Cerebellar nuclear complex (tissue), 1 donor: ENCODE measurements at regions not wholly inside any gene's neighbourhood (a gene's known extent, or its start where the extent isn't known, plus 50 kb on each side); places are given as distances from the start of the nearest gene placed in this dataset.

Source experiments
- DNase-seq, 2 experiments: peaks; one replicate each; lab custom pipeline; 2025; lab: John Stamatoyannopoulos, UW

DNA sequence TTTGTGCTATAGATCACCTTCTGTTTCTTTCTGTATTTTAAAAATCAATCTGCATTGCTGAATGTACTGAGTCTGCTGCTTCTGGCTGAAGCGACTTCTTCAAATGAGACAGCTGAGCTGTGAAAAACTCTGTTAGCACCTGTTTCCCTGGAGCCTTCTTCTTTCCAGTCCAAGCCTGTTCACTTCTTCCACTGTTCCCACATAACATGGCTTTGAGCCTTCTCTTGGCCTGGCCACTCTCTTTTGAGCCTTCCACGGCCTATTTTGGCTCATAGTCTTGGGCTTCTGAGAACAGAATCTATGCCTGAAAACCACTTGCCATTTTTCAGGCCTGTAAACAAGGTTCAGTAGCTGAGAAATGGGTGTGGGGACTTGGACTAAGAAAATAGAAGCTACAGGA lies 132.9 kb upstream of the IGFBP7 start:
- no peak for DNase-seq

DNA sequence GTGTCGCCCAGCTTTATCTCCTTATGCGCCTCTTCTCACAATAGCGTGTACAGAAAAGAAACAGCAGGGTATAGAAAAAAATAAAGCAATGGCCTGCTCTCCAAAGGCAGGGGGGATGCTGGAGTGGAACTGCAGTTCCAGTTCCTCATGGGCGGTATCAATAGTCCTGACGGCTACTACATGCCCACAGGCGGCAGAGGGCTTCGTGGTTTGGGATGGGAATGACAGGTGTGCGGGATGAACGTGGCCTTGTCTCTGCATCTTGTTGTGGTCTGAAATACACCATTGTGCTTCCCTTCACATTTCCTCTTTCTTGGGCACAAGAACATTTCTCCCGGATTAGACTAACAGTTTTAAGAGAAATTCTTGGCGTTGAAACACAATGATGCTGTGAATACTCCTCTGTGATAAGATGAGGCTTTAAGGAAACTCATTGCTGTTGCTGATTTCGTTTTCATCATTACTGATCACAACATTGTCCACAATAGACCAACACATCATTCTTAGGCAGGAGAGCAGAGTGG lies 124.1 kb upstream of the IGFBP7 start:
- no peak for DNase-seq

DNA sequence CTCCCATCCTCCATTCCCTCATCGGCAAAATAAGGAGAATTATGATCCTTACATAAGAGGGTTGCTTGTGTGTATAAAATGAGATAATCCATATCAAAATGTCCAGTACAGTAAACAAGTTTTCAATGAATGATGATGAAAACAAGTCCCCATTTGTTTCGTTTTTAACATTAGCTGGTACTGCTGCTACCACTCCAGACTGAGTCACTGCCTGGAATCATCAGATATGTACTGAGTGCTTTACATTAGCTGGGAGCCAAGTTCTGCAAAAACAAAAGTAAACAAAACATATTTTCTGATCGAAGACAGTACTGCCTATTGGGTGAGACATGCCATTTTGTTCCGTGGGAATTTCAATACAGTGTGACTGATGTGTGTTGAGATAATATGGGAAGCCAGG lies 123.2 kb upstream of the IGFBP7 start:
- no peak for DNase-seq

DNA sequence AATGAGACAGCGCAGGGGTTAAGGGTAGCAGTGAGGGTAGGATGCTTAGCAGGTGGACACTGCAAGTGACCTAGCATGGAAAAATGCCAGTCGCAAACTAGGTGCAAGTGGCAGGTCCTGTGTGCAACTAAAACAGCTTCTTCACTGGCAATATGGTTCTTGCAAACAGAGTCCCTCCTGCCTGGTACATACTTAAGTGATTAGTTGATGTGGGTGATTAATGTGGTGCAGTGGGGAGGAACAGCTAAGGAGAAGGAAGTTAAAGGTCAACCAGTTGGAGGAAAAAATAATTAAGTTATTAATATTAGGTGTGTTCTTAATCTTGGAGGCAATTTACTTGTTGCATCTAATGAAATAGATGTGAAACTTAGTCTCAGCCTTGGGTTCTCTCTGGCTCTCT lies 121.6 kb upstream of the IGFBP7 start:
- DNase-seq: no peak

DNA sequence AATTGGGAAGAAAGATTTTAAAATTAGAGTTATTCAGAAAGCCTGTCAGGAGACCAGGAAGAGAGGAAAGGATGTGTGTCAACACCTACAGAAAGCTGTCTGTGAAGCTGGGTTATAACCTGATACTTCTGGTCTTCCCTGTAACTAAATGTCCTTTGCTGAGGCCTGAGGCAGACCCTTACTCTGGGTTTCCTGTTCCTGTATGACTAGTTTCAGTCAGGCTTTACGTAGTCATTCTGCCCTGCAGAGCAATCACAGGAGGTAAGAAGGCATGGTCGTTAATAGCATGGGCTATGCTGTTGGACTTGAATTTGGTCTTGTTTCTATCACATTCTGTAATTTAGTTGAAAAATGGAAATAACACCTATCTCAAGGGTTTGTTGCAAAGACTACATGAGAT lies 110.5 kb upstream of the IGFBP7 start:
- DNase-seq: no peak

DNA sequence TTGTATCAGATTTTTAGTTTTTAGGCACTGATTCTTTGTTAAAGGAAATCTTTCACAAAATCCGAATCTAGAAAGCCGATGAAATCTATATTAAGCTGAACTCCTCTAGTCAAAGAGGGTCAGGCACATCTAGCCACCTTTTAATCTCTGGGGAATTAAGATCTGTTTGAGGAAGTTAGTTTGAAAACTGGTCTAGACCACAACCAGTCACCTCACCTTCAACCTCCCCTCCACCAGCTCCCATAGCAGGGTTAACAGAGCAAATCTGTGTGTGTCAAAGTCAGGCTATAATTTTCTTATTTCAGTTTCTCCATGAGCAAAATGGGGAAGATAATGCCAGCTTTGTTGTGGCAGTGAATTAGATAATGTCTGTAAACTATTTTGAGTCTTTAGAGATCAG lies 110.0 kb upstream of the IGFBP7 start:
- DNase-seq: no peak

DNA sequence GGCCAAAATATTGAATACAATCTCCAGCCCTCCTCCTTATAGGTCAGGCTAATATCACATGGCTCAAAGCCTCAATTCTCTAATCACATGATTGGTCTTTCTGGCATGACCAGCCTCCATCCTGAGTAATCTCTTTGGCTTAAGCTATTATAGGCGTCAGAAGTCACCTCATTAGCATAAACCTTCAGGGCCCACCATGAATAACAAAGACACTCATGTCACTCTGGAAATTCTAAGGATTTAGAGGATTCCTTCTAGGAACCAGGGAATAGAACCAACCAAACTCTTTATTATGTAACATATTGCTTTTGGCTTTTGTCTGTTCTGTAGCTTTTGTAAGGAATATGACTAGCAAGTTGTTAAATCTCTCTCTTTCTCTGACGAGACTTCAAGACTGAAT lies 109.2 kb upstream of the IGFBP7 start:
- DNase-seq: no peak

DNA sequence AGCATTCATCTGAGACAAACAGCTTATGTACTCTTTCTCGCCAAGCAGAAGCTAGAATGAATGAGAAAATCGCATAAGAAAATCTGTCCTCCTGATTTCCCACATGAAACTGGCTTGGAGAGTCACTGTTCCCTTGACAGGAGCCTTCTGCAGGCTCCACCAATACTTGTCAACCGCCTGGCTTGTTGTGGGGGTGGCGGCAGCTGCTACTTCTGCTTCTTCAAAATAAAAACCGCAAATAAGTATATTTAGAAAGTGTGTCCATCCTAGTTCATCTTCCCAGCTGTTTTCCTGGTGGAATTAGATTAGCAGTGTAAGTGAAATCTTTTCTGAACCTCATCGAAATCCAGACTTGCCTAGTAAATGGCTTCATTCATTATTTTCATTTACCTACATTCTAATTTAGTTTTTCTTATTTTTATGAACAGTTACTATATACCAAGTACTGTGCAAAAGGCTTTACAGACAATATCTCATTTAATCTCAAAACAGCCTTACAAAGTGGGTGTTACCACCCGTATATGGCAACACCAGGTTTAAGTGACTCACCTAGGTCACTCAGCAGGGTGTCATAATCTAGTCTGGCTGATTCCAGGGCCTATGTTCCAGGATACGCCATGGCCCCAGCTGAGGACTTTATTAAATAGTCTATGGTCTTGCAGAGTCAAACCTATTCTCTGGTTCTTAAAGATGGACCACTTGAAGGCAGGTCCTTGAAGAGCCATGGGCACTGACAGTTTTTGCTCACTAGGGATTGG lies 104.6 kb upstream of the IGFBP7 start:
- no peak for DNase-seq

DNA sequence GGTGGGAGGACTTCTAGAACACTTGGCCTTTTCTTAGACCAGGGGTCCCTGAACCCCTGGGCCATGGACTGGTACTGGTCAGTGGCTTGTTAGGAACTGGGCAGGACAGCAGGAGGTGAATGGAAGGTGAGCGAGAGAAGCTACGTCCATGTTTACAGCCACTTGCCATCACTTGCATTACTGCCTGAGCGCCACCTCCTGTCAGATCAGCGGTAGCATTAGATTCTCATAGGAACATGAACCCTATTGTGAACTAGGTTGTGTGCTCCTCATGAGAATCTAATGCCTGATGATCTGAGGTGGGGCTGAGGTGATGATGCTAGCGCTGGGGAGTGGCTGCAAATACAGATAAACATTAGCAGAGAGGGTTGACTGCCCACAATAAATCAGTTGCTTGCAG lies 100.9 kb upstream of the IGFBP7 start:
- DNase-seq: no peak

DNA sequence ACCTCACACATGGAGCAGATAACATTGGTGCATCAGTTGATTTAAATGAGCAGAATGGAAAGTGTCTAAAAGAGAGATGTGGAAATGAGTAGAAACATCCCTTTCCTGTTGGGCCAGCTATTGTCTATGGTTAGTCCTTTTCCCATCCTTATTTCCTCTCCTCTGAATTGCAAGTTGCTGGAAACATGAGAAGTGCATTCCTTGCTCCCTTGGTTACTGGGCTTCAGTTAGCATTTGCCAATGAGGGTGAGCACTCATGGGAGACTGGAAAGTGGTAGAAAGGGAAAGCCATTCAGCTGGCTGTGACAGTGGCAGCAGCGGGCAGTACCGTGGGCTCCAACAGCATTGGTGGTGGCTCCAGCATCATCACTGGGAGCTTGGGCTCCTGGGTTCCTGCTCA lies 96.0 kb upstream of the IGFBP7 start:
- DNase-seq: no peak

DNA sequence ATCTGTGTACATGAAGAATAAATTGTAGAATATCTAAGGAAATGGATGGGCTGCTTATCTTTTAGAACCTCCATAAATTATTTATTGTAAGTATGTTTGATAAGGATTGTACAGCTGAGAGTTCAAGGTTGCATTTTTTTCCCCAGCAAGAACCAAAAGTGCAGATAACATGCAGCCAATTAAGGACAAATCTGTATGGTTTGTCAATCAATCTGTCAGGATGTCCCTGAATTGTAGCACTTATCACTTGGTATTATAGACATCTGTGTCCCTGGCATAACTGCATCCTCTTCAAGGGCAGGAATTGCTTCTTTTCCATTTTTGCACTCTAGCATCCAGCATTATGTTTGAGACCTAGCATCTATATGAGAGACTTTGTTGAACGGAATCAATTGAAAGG lies 95.4 kb upstream of the IGFBP7 start:
- DNase-seq: no peak

DNA sequence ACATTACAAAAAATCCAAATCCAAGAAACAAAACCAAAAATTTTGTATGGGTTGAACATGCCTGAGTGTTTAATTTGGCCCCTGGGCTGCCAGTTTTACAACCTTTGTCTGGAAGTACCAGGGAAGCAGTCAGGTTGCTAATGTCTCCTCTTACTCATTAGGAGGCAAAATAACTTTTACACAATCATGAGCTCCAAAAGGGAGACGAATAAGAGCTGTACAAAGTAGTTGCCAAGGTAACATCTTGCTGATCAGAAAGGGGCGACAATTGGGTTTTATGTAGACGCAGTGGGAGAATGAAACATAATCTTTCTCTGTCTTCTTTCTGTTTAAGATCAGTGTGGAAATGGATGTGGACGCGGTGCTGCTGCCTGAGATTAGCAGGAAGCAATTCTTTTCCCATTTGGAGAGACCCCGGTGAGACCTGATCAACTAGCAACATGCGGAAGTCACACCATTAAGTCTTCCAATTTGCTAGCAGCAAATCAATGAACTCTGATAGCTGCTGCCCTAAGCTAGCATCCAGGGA lies 90.7 kb upstream of the IGFBP7 start:
- DNase-seq: no peak

DNA sequence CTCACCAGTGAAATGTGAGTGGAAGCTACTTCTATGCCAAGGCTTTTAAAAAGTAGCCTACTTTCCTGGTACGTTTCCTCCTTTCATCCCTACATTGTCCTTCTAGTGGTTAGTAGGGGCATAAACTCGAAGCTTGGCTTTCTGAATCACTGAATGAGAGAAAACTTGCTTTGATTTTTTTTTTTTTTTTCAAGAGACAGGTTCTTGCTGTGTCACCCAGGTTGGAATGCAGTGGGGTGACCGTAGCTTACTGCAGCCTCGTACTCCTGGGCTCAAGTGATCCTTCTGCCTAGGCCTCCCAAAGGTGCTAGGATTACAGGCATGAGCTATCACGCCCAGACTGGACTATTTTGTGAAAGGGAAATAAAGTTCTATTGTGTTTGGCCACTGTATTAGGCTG lies 89.1 kb upstream of the IGFBP7 start:
- no peak for DNase-seq

DNA sequence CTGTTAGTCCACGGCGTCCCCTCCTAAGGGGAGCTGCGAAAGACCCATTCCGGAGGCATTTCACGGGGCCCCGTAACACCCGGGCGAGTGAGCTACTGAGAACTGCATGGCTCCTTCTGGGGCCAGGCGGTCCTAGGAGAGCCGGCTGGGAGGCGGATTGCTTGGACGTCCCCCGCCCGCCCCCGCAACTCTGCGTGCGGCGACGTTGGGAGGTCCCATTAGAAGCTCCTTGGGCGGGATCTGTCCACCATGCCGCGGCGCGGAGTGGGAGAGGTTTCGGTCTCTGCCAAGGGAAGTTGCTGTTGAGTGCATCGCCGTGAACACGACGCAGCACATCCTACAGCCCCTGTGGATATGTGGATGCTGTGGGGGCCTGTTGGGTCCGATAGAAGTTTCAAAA lies 85.4 kb upstream of the IGFBP7 start:
- no peak for DNase-seq

DNA sequence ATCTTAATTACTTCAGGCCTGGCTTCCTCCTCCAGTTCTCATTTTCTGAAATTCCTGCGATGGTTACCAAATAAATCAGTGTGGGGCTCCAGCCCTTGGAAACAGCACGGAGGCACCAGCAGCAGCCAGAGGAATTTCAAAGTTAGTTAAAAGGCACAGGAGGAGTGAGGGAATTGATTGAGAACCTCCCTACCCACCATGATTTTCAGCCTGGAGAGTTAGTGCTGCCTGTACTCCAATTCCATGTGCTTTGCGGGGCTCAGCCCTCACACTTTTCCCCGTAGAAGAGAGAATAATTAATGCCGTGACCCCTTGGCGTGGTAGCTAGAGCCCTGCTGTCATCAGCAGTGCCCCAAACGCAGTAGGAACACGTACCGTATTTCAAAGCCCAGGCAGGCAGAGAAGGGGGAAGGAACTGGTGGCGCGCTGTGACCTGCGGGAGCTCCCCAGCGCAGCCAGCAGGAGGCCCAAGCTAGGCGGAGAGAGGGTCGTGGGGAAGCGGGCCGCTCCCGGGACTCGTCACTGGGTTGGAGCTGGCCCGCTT lies 84.0 kb upstream of the IGFBP7 start:
- DNase-seq: no peak

DNA sequence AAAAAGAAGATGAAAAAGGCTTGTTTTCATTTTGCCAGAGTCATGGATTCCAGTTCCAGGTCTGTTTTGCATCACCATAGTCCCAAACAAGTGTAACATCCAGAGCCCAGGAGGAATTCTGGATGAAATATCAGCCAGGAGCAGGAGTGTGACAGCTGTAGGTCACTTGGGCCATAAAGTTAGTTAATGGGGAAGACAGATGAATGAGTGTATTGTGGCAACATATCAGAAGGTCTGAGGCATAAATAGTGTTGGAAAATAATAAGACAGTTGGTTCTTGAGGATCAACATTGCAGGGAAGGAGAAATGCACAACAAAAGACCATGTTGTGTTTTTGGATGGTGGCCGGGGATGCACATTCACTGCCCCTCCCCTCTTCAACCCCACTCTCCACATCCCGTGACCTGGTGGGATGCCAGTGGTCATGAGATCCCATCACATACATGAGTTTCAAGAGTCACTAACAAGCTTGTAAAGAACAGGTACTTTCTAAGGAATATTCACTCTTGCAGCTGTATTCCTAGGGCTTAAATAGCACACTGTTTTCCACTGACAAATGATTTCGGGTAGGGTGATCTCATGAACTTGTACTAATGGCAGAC lies 83.1 kb upstream of the IGFBP7 start:
- no peak for DNase-seq

DNA sequence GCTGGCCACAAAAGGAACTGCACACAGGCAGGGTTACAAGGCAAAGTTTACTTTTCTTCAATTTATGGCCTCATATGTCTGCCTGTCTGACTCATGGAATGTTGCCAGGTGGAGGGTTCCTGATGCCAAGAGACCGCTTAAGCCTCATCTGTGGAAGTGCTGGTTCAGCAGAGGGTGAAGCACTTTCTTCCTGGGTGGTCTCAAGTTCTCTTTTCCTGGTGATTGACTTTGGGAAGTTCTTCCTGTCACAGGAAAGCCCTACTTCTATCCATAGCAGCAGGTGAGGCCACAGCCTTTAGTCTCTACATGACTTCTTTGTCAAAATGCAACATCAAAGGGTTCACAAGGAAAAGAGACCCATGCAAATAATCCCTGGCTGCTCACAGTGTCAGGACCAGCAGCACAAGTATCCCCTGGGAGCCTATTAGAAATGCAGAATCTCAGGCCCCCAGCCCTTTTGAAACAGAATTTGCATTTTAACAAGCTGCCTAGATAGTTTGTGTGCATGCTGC lies 81.4 kb upstream of the IGFBP7 start:
- no peak for DNase-seq

DNA sequence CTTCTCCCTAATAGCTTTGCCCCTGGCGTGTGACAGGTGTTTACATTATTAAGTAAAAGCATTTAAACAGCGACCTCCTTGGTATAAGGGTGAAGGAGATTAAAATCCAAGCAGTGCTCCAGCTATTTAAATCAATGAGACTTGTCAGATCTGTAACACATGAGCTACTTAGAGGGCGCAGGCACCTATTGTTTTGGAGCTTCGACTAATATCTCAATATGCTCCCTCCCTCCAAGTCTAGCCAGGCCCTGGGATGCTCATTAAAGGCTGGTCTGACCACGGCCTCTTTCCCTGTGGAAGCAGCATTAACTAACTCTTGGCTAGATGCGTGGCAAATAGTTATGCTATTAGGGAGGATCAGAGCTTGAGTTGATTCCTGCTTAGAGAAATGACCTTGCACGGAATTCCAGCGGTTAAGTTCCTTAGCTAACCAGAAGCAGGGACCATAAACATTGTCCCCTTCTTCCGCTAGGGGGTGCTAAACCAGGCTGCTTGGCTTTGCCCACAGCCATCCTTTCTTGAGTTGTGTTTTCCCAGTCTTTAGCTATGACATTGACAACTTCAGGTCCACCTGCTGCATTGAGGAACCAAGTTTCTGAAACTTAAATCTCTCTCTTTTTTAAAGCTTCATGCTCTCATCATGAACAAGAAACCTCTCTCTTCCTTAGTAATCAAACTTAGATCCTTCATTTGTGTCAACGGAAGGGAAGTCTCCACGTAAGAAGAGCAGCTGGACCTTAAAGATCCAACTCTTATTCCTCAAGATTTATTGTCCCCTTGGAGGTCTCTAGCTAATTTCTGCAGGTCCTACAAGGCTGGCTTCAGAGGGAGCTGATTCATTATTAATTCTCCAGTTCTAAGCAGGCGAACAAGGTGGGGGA lies 80.7 kb upstream of the IGFBP7 start:
- DNase-seq: no peak

DNA sequence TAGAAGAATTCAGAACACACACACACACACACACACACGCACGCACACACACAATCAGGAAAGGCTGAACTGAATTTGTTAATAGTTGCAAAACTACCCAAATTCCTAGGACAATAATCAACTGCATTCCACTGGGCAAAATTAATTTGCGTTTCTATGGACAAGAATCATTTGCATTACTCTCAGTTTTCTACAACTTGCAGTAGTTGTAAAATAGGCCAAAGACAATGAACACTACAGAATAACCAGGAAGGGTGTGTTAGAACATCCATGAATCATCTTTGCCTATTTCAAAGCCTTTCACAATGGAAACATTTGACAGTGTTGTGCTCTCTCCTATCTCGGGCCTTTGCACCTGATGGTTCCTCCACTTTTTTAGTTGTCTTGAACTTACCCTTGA lies 77.1 kb upstream of the IGFBP7 start:
- no peak for DNase-seq

DNA sequence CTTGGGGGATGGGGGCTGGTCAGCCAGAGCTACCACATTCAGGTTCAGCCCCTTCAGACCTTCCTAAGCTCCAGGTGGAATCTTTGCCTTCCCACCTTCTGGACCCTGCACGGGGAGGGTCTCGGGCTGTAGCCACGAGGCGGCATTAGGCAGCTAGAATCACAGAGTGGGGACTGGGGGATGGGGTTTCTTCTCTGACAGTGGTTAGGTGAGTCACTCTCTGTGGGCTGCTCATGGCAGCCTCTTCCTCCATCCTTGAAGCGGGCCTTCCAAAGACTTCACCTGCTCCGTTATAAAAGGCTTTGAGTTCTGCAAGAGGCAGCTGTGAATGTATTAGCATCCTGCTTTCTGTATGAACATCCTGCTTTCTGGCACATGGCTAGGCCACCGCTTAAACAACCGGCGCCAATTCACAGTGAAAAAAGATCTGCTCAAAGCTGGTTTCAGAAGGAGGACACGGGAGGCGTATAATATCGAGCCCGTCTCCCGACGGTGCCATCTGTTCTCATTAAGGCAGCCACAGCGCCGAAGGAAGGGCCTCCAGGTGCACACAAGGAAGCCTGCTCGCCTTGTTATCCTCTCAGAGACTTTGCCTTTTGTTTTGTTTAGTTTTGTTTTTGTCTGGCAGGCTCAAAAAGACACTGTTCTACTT lies 74.3 kb upstream of the IGFBP7 start:
- no peak for DNase-seq

DNA sequence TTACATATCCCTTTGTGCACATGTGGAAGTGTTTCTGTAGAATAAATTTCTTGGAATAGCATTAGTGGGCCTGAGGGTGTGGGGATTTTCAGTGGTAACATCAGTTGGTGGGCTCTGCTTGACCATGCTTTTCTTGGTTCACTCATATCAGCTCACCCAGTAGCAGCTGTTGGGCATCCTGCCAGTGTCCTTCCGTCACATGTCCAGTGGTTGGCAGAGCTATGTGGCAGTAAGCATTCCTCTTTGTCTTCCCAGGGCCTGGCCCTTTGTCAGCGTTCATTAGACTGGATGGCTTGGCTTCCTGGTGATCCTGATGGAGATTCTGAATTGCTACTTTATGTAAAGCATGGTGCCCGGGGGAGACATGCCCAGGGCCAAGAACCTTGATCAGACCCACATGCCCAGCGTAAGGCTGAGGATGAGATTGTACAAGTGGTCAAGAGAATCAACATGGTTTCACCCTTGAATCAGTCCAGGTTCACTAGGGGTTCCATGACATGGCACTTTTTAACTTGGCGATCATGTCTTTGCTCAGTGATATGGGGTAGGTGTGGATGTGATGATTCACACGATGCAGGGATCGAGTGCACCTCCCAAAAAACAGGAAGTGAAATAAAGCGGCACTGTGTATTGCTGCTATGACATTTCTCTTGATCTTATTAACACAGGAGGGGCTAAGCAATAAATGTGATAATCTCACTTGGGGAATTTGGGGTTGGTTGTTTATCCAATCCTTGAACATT lies 72.1 kb upstream of the IGFBP7 start:
- DNase-seq: no peak
